WTC11 (cell line): ENCODE measurements at regions not wholly inside any gene's neighbourhood (a gene's known extent, or its start where the extent isn't known, plus 50 kb on each side); places are given as distances from the start of the nearest gene placed in this dataset.
A peak's percentile ranks its signal among the peaks of the same experiment; 100 is the strongest.

ENCODE experiments used
- ATAC-seq: fragments of 200-7000 bp; cut with Tn5 transposase; 2 replicates; pipeline ENCODE4 v1.10.0; 2021; ENCODE audit warnings: mild to moderate bottlenecking, moderate library complexity
- CTCF ChIA-PET: fragments of 300-600 bp; sonication (Branson Sonifier 250); formaldehyde crosslinking; loops from one replicate; lab custom pipeline; 2021; ENCODE audit warnings: antibody characterized with exemption; lab: Charles Lee
- POLR2A ChIA-PET: fragments of 350-600 bp; sonication (Branson Sonifier 250); formaldehyde crosslinking; loops from one replicate; lab custom pipeline; 2021; ENCODE audit warnings: antibody characterized with exemption; lab: Charles Lee
- DNase-seq: peaks from one replicate; pipeline ENCODE4 v3.0.0; 2021; ENCODE audit warnings: low spot score
- H3K27ac Mint-ChIP-seq: 2 replicates; pipeline ENCODE4 v1.8.0; 2021; ENCODE audit warnings: mixed read lengths
- H3K27me3 Mint-ChIP-seq: 2 replicates; pipeline ENCODE4 v1.8.0; 2021; ENCODE audit warnings: low read depth, mild to moderate bottlenecking, moderate library complexity, mixed read lengths
- H3K36me3 Mint-ChIP-seq: 2 replicates; pipeline ENCODE4 v1.8.0; 2021; ENCODE audit warnings: mixed read lengths
- H3K4me1 Mint-ChIP-seq: 2 replicates; pipeline ENCODE4 v1.8.0; 2022; ENCODE audit warnings: mixed read lengths
- H3K4me3 Mint-ChIP-seq: 2 replicates; pipeline ENCODE4 v1.8.0; 2021; ENCODE audit warnings: mild to moderate bottlenecking, moderate library complexity, mixed read lengths
- H3K9me3 Mint-ChIP-seq: 2 replicates; pipeline ENCODE4 v1.8.0; 2021; ENCODE audit warnings: mixed read lengths
- ELF4 ChIP-seq: sonication (generic); formaldehyde crosslinking; IDR thresholded peaks from 2 replicates; pipeline ENCODE4 v1.8.1; 2022; ENCODE audit warnings: low read depth, mild to moderate bottlenecking, moderate library complexity, missing genetic modification reagents
- EMX1 ChIP-seq: fragments of 250-450 bp; sonication (Bioruptor Pico); IDR thresholded peaks from 2 replicates; pipeline ENCODE4 v1.8.0; 2021; ENCODE audit warnings: mild to moderate bottlenecking
- FOXJ3 ChIP-seq: sonication (generic); formaldehyde crosslinking; IDR thresholded peaks from 2 replicates; pipeline ENCODE4 v1.9.0; 2021; ENCODE audit warnings: missing genetic modification reagents, mild to moderate bottlenecking, borderline replicate concordance
- FOXK1 ChIP-seq: sonication (generic); formaldehyde crosslinking; IDR thresholded peaks from 2 replicates; pipeline ENCODE4 v1.8.0; 2022; ENCODE audit warnings: mild to moderate bottlenecking, moderate library complexity, missing genetic modification reagents
- FOXP1 ChIP-seq: sonication (generic); formaldehyde crosslinking; IDR thresholded peaks from 2 replicates; pipeline ENCODE4 v1.8.0; 2022; ENCODE audit warnings: missing genetic modification reagents, mild to moderate bottlenecking, moderate library complexity, borderline replicate concordance
- HMGA2 ChIP-seq: fragments of 250-450 bp; sonication (Bioruptor Pico); IDR thresholded peaks from 2 replicates; pipeline ENCODE4 v1.4.0; 2021; ENCODE audit warnings: mild to moderate bottlenecking, moderate library complexity
- JUN ChIP-seq: sonication (generic); formaldehyde crosslinking; IDR thresholded peaks from 2 replicates; pipeline ENCODE4 v1.8.0; 2023; ENCODE audit warnings: mild to moderate bottlenecking, missing genetic modification reagents
- MXD4 ChIP-seq: fragments of 250-450 bp; sonication (Bioruptor Pico); IDR thresholded peaks from 2 replicates; pipeline ENCODE4 v1.8.0; 2021; ENCODE audit warnings: mild to moderate bottlenecking, moderate library complexity, borderline replicate concordance
- MYBL2 ChIP-seq: sonication (generic); formaldehyde crosslinking; IDR thresholded peaks from 2 replicates; pipeline ENCODE4 v1.8.1; 2023; ENCODE audit warnings: mild to moderate bottlenecking, moderate library complexity, missing genetic modification reagents
- RELA ChIP-seq: sonication (generic); formaldehyde crosslinking; IDR thresholded peaks from 2 replicates; pipeline ENCODE4 v1.8.1; 2022; ENCODE audit warnings: missing genetic modification reagents, mild to moderate bottlenecking, borderline replicate concordance
- SOX15 ChIP-seq: fragments of 250-450 bp; sonication (Bioruptor Pico); IDR thresholded peaks from 2 replicates; pipeline ENCODE4 v1.9.0; 2021; ENCODE audit warnings: mild to moderate bottlenecking
- SP1 ChIP-seq: sonication (generic); formaldehyde crosslinking; conservative IDR thresholded peaks from 2 replicates; pipeline ENCODE4 v1.8.1; 2022; ENCODE audit warnings: missing genetic modification reagents
- TEAD1 ChIP-seq: sonication (generic); formaldehyde crosslinking; IDR thresholded peaks from 2 replicates; pipeline ENCODE4 v1.8.0; 2022; ENCODE audit warnings: mild to moderate bottlenecking, missing genetic modification reagents
- ZBTB21 ChIP-seq: sonication (generic); formaldehyde crosslinking; IDR thresholded peaks from 2 replicates; pipeline ENCODE4 v1.8.1; 2023; ENCODE audit warnings: mild to moderate bottlenecking, missing genetic modification reagents, borderline replicate concordance
- ZNF396 ChIP-seq: fragments of 250-450 bp; sonication (Bioruptor Pico); IDR thresholded peaks from 2 replicates; pipeline ENCODE4 v1.8.0; 2021; ENCODE audit warnings: mild to moderate bottlenecking, moderate library complexity, borderline replicate concordance
- ZNF416 ChIP-seq: fragments of 250-450 bp; sonication (Bioruptor Pico); IDR thresholded peaks from 2 replicates; pipeline ENCODE4 v1.9.0; 2021; ENCODE audit warnings: mild to moderate bottlenecking, inconsistent platforms
- ZNF671 ChIP-seq: fragments of 250-450 bp; sonication (Bioruptor Pico); IDR thresholded peaks from 2 replicates; pipeline ENCODE4 v1.8.0; 2021; ENCODE audit warnings: mild to moderate bottlenecking
- TF ChIP-seq, protein P1 (sequence below): sonication (generic); formaldehyde crosslinking; IDR thresholded peaks from 2 replicates; pipeline ENCODE4 v1.8.0; 2022; ENCODE audit warnings: mild to moderate bottlenecking, missing genetic modification reagents
- TF ChIP-seq, protein P2 (sequence below): sonication (generic); formaldehyde crosslinking; IDR thresholded peaks from 2 replicates; pipeline ENCODE4 v1.8.1; 2023; ENCODE audit warnings: mild to moderate bottlenecking, missing genetic modification reagents, borderline replicate concordance
- TF ChIP-seq, protein P3 (sequence below): sonication (generic); formaldehyde crosslinking; IDR thresholded peaks from 2 replicates; pipeline ENCODE4 v1.8.1; 2022; ENCODE audit warnings: mild to moderate bottlenecking, moderate library complexity, missing genetic modification reagents
- TF ChIP-seq, protein P4 (sequence below): sonication (generic); formaldehyde crosslinking; IDR thresholded peaks from 2 replicates; pipeline ENCODE4 v1.8.0; 2023; ENCODE audit warnings: missing genetic modification reagents, mild to moderate bottlenecking, borderline replicate concordance
- TF ChIP-seq, protein P5 (sequence below): sonication (generic); formaldehyde crosslinking; IDR thresholded peaks from 2 replicates; pipeline ENCODE4 v1.8.0; 2023; ENCODE audit warnings: missing genetic modification reagents

DNA sequence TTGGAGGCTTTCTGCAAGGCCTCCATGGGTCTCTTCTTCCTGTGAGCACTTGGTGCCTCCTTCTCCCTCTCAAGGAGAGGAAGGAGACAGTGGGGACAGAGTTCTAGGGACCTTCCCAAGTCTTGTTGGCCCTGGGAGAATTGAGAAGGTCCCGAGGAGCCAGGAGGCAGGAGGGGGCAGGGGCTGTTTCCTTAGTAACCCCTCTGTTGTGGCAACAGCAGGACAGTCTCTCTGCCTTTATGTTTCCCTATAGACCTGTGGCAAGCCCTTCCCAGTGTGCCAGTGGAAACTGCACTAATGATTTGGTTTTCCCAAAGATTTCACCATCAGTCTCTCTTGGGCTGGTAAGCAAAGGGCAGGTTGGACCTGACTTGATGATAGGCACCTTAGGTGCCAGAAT is 87.8 kb upstream of the GALNT15 start:
- DNase-seq: peak; percentile 16
- CTCF ChIA-PET: interaction anchor here (1.2 kb wide), 1 partner anchor 92 kb away, joined by 3 read pairs; no protein-coding TSS in a partner anchor
- no peak overlapping the region for H3K27ac Mint-ChIP-seq

DNA sequence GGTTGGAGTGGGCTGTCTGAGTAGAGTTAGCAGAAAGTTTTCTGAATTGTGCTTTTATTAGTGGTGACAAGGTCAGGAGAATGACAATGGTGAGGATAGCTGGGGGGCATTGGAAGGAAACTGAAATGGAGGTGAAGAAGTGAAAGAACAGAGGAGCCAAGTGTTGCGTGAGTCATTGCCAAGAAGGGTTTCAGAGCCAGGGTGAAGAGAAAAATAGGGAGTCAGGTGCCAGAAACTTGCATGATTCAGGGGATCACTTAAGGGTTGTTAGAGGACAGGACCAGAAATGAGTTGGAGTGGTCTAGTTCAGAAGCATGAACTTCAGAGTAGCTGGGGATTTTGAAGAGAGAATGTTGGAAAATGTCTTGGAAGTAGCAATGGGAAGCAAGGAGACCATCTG is 86.0 kb upstream of the GALNT15 start:
- peaks cover 2% of the 10 kb centered on the region; the same call in 1 of the 2 replicates for H3K27me3 Mint-ChIP-seq
- H3K9me3 Mint-ChIP-seq: peaks cover 18% of the 10 kb centered on the region
- CTCF ChIA-PET: no interaction called here
- H3K27ac Mint-ChIP-seq: no peak overlapping the region
- no peaks in the 10 kb centered on the region for H3K4me1 Mint-ChIP-seq
- POLR2A ChIA-PET: no interaction called here
- peaks cover 4% of the 10 kb centered on the region for H3K36me3 Mint-ChIP-seq
- ATAC-seq: no peak
- no peak for DNase-seq
- H3K4me3 Mint-ChIP-seq: no peak overlapping the region
- TF ChIP-seq, protein P1, sequence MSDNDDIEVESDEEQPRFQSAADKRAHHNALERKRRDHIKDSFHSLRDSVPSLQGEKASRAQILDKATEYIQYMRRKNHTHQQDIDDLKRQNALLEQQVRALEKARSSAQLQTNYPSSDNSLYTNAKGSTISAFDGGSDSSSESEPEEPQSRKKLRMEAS (CRISPR knock-in tag): no peak
- TF ChIP-seq FOXK1 (CRISPR knock-in tag) (no peak), MYBL2 (CRISPR knock-in tag) (no peak), HMGA2 (no peak)
- TF ChIP-seq, protein P2, sequence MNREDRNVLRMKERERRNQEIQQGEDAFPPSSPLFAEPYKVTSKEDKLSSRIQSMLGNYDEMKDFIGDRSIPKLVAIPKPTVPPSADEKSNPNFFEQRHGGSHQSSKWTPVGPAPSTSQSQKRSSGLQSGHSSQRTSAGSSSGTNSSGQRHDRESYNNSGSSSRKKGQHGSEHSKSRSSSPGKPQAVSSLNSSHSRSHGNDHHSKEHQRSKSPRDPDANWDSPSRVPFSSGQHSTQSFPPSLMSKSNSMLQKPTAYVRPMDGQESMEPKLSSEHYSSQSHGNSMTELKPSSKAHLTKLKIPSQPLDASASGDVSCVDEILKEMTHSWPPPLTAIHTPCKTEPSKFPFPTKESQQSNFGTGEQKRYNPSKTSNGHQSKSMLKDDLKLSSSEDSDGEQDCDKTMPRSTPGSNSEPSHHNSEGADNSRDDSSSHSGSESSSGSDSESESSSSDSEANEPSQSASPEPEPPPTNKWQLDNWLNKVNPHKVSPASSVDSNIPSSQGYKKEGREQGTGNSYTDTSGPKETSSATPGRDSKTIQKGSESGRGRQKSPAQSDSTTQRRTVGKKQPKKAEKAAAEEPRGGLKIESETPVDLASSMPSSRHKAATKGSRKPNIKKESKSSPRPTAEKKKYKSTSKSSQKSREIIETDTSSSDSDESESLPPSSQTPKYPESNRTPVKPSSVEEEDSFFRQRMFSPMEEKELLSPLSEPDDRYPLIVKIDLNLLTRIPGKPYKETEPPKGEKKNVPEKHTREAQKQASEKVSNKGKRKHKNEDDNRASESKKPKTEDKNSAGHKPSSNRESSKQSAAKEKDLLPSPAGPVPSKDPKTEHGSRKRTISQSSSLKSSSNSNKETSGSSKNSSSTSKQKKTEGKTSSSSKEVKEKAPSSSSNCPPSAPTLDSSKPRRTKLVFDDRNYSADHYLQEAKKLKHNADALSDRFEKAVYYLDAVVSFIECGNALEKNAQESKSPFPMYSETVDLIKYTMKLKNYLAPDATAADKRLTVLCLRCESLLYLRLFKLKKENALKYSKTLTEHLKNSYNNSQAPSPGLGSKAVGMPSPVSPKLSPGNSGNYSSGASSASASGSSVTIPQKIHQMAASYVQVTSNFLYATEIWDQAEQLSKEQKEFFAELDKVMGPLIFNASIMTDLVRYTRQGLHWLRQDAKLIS (CRISPR knock-in tag): no peak

More for the DNA sequence above, 87.8 kb upstream of the GALNT15 start:
- Mint-ChIP-seq H3K9me3 (peaks cover 36% of the 10 kb centered on the region), H3K4me3 (no peak overlapping the region), H3K27me3 (peaks cover 11% of the 10 kb centered on the region), H3K36me3 (peaks cover 21% of the 10 kb centered on the region), H3K4me1 (no peaks in the 10 kb centered on the region)
- TF ChIP-seq ZBTB21 (CRISPR knock-in tag) (no peak), JUN (CRISPR knock-in tag) (no peak), MXD4 (no peak), ZNF396 (no peak), TEAD1 (CRISPR knock-in tag) (no peak), ZNF416 (CRISPR knock-in tag) (no peak), SOX15 (no peak), ZNF671 (CRISPR knock-in tag) (no peak), EMX1 (CRISPR knock-in tag) (no peak), SP1 (CRISPR knock-in tag) (no peak), FOXJ3 (CRISPR knock-in tag) (no peak), FOXP1 (CRISPR knock-in tag) (no peak), ELF4 (CRISPR knock-in tag) (no peak), RELA (no peak)
- TF ChIP-seq, protein P3, sequence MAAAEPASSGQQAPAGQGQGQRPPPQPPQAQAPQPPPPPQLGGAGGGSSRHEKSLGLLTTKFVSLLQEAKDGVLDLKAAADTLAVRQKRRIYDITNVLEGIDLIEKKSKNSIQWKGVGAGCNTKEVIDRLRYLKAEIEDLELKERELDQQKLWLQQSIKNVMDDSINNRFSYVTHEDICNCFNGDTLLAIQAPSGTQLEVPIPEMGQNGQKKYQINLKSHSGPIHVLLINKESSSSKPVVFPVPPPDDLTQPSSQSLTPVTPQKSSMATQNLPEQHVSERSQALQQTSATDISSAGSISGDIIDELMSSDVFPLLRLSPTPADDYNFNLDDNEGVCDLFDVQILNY (CRISPR knock-in tag): no peak
- TF ChIP-seq, protein P2 (CRISPR knock-in tag): no peak
- TF ChIP-seq, protein P4, sequence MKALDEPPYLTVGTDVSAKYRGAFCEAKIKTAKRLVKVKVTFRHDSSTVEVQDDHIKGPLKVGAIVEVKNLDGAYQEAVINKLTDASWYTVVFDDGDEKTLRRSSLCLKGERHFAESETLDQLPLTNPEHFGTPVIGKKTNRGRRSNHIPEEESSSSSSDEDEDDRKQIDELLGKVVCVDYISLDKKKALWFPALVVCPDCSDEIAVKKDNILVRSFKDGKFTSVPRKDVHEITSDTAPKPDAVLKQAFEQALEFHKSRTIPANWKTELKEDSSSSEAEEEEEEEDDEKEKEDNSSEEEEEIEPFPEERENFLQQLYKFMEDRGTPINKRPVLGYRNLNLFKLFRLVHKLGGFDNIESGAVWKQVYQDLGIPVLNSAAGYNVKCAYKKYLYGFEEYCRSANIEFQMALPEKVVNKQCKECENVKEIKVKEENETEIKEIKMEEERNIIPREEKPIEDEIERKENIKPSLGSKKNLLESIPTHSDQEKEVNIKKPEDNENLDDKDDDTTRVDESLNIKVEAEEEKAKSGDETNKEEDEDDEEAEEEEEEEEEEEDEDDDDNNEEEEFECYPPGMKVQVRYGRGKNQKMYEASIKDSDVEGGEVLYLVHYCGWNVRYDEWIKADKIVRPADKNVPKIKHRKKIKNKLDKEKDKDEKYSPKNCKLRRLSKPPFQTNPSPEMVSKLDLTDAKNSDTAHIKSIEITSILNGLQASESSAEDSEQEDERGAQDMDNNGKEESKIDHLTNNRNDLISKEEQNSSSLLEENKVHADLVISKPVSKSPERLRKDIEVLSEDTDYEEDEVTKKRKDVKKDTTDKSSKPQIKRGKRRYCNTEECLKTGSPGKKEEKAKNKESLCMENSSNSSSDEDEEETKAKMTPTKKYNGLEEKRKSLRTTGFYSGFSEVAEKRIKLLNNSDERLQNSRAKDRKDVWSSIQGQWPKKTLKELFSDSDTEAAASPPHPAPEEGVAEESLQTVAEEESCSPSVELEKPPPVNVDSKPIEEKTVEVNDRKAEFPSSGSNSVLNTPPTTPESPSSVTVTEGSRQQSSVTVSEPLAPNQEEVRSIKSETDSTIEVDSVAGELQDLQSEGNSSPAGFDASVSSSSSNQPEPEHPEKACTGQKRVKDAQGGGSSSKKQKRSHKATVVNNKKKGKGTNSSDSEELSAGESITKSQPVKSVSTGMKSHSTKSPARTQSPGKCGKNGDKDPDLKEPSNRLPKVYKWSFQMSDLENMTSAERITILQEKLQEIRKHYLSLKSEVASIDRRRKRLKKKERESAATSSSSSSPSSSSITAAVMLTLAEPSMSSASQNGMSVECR: no peak
- TF ChIP-seq, protein P5, sequence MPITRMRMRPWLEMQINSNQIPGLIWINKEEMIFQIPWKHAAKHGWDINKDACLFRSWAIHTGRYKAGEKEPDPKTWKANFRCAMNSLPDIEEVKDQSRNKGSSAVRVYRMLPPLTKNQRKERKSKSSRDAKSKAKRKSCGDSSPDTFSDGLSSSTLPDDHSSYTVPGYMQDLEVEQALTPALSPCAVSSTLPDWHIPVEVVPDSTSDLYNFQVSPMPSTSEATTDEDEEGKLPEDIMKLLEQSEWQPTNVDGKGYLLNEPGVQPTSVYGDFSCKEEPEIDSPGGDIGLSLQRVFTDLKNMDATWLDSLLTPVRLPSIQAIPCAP: no peak
- POLR2A ChIA-PET: no interaction called here
- ATAC-seq: peak; percentile 47; the same call in 1 of the 2 replicates
